ENCODE measurements at regions not wholly inside any gene's neighbourhood (a gene's known extent, or its start where the extent isn't known, plus 50 kb on each side); places are given as distances from the start of the nearest gene placed in this dataset.

DNA sequence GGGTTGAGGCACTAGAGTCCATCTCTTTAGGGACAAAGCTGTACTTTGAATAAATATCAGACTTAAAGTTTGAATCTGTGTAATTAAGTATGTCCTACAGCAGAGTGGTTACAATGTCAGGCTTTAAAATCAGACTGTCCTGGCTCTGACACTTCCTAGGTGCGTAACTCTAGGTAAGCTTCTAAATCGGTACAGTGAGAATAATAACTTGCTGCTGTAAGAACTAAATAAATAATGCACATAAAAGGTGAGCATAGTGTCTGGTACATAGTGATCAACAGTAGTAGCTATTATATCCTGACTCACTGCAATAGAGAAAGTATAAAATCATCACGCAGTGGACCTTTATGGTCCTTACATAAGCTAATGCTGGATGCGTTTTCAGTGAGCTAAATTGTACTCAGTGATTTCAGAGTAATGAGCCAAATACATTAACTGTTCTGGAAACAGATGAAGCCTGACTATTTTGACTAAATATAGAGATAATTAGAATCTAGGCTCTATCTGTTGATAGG, 72.2 kb upstream of the PDK4 start:
- no peak for TF ChIP-seq CTCF (conservative IDR thresholded peaks at IDR 0.05 in 1 of 2, IDR thresholded peaks at IDR 0.05 in 1 of 2; ENCODE audit: low read depth in 1 of 2, low read length in 2 of 2)
- no peak for TF ChIP-seq EZH2 (IDR thresholded peaks at IDR 0.05; ENCODE audit: low read length, missing control alignments)

All from fibroblast of lung (primary cell).